NB4 (cell line): ENCODE measurements at regions not wholly inside any gene's neighbourhood (a gene's known extent, or its start where the extent isn't known, plus 50 kb on each side); places are given as distances from the start of the nearest gene placed in this dataset.
"Not testable (repeated sequence)": the region's sequence is repeated elsewhere in the genome, so short reads cannot be mapped to it uniquely, and the experiment has no call there.

Source experiments
- CTCF ChIP-seq: IDR thresholded peaks from one replicate; pipeline ENCODE4 v1.5.1; 2012; ENCODE audit warnings: low read depth, low read length
- MAX ChIP-seq: IDR thresholded peaks from 2 replicates; pipeline ENCODE4 v1.6.1; 2011; ENCODE audit warnings: low read depth, low read length
- POLR2A ChIP-seq: IDR thresholded peaks from 2 replicates; pipeline ENCODE4 v1.6.1; 2011; ENCODE audit warnings: mild to moderate bottlenecking; ENCODE audit not compliant: insufficient read length; ENCODE audit errors: extremely low read depth

- TF ChIP-seq CTCF, POLR2A, MAX: not testable (repeated sequence)
Observed at GRCh38 chr10:90011281-90011680, 309.9 kb downstream of the KIF20B start.
